H1 (cell line): ENCODE measurements at regions not wholly inside any gene's neighbourhood (a gene's known extent, or its start where the extent isn't known, plus 50 kb on each side); places are given as distances from the start of the nearest gene placed in this dataset.

Source experiments
- CHD7 ChIP-seq: fragments of 300-600 bp; sonication (generic); IDR thresholded peaks from 2 replicates; pipeline ENCODE4 v1.7.1; 2012; ENCODE audit warnings: low read length, moderate library complexity, mild to moderate bottlenecking, inconsistent platforms; ENCODE audit not compliant: insufficient replicate concordance

GRCh38 chr3:145857956-145858355, 303.0 kb downstream of the PLOD2 start (continued):
- TF ChIP-seq CHD7: no peak
- TF ChIP-seq, all 59 proteins: peak for 0
